Stomach (tissue), 8 donors: ENCODE measurements at regions not wholly inside any gene's neighbourhood (a gene's known extent, or its start where the extent isn't known, plus 50 kb on each side); places are given as distances from the start of the nearest gene placed in this dataset.

Source experiments
- DNase-seq, 2 donors: peaks; one replicate each; pipeline versions ENCODE4 v3.0.0 to v3.0.0-alpha.2; 2013 to 2019
- H3K27ac ChIP-seq, 5 donors: fragments of 200-600 bp in 4 of 5; sonication (generic) in 4 of 5; one replicate each; pipeline ENCODE4 v1.5.1; 2013 to 2019; ENCODE audit warnings: mild to moderate bottlenecking in 1 of 5, moderate library complexity in 1 of 5
- H3K27me3 ChIP-seq, 3 donors: fragments of 200-600 bp; sonication (generic); one replicate each; pipeline ENCODE4 v1.5.1; 2017 to 2019; ENCODE audit warnings: mixed run types in 1 of 3
- H3K36me3 ChIP-seq, 4 donors: fragments of 200-600 bp; sonication (generic); 1 replicate in 3 of 4; 2 replicates in 1 of 4; pipeline ENCODE4 v1.5.1; 2016 to 2019
- H3K4me1 ChIP-seq, 4 donors: fragments of 200-600 bp; sonication (generic); one replicate each; pipeline ENCODE4 v1.5.1; 2016 to 2019
- H3K4me3 ChIP-seq, 4 donors: fragments of 200-600 bp; sonication (generic) in 3 of 4; one replicate each; pipeline ENCODE4 v1.5.1; 2016 to 2019; ENCODE audit warnings: mild to moderate bottlenecking in 1 of 4
- H3K9me3 ChIP-seq, 4 donors: fragments of 200-600 bp; sonication (generic); one replicate each; pipeline ENCODE4 v1.5.1; 2016 to 2019
- CTCF ChIP-seq, 7 experiments: fragments of 450-650 bp in 4 of 7; fragments of 200-600 bp in 3 of 7; sonication (generic) in 3 of 7; IDR thresholded peaks; one replicate each; pipeline ENCODE4 v1.5.1; 2016 to 2019; ENCODE audit warnings: antibody characterized with exemption in 7 of 7, control low read depth in 2 of 7, mild to moderate bottlenecking in 1 of 7
- EP300 ChIP-seq: sonication (generic); formaldehyde crosslinking; IDR thresholded peaks from one replicate; pipeline ENCODE4 v1.6.1; 2017; ENCODE audit warnings: antibody characterized with exemption
- POLR2A ChIP-seq, 4 donors: fragments of 450-650 bp; IDR thresholded peaks; one replicate each; pipeline ENCODE4 v1.6.1; 2016; ENCODE audit warnings: antibody characterized with exemption in 4 of 4, control low read depth in 2 of 4, mild to moderate bottlenecking in 1 of 4, moderate library complexity in 1 of 4
- POLR2AphosphoS5 ChIP-seq, 3 donors: sonication (generic); formaldehyde crosslinking; IDR thresholded peaks; one replicate each; pipeline ENCODE4 v1.6.1; 2016; ENCODE audit warnings: antibody characterized with exemption in 3 of 3
- WGBS, 5 donors: extraction: QIAGEN DNeasy Blood & Tissue Kit in 3 of 5; methylation state at CpG; one replicate each; pipeline versions ENCODE4 v1.1.5 to v1.1.7; 2013 to 2018; 5-methylcytosine and 5-hydroxymethylcytosine counted together
- intact Hi-C: fragments of 100-400 bp; cut with DNase I; formaldehyde crosslinking; loops from one replicate; pipeline ENCODE4 v1.15.1; 2023; ENCODE audit warnings: low total_unique reads
- donor health status: healthy with polysubstance abuse.
- donor health status: Bipolar disorder and iron deficiency.
- donor health status: healthy.

DNA sequence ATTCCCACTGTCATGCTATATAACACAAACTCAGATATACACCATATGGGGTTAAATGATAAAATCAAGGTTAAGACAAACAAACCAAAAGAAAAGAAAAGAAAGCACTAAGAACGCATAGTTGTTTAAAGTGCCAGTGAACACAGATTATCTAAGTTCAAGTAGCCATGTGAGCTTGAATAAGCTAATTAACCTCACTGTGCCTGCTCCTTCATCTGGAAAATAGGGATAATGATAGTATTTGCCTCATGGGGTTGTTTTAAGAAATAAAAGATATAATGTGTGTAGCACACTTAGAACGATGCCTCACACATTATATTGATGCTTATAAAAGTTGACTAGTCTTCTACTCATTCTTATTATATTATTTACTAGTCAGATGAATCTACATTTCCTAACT lies 72.6 kb upstream of the IL12A start:
- TF ChIP-seq EP300 (no peak), POLR2A (IDR thresholded peaks at IDR 0.05) (no peak)

GRCh38 chr3:159917141-159917540 lies 71.5 kb upstream of the IL12A start:
- Histone ChIP-seq H3K27ac (no peak overlapping the region), H3K4me1 (no peaks in the 10 kb centered on the region), H3K27me3 (no peaks in the 10 kb centered on the region), H3K9me3 (no peaks in the 10 kb centered on the region), H3K36me3 (no peaks in the 10 kb centered on the region), H3K4me3 (no peak overlapping the region)
- intact Hi-C loops = no loop called here
- 68 to 78% (median 70%) methylated on average over 2 of the region's 2 CpGs for WGBS, 5 donors
- TF ChIP-seq EP300 = no peak
- TF ChIP-seq POLR2AphosphoS5 (IDR thresholded peaks at IDR 0.05) = no peak
- no peak for TF ChIP-seq CTCF (IDR thresholded peaks at IDR 0.05)
- no peak for TF ChIP-seq POLR2A (IDR thresholded peaks at IDR 0.05)
- no peak for DNase-seq

More for the DNA sequence above, 72.6 kb upstream of the IL12A start:
- no peaks in the 10 kb centered on the region for H3K9me3 ChIP-seq
- intact Hi-C loops = no loop called here
- WGBS, 5 donors = 42 to 67% (median 55%) methylated on average over 2 of the region's 2 CpGs
- H3K27ac ChIP-seq = no peak overlapping the region
- no peaks in the 10 kb centered on the region for H3K27me3 ChIP-seq
- no peak for DNase-seq
- H3K4me1 ChIP-seq = peaks cover 0 to 3% (median 0%) of the 10 kb centered on the region in 4 donors
- H3K4me3 ChIP-seq = no peak overlapping the region
- H3K36me3 ChIP-seq = no peaks in the 10 kb centered on the region

DNA sequence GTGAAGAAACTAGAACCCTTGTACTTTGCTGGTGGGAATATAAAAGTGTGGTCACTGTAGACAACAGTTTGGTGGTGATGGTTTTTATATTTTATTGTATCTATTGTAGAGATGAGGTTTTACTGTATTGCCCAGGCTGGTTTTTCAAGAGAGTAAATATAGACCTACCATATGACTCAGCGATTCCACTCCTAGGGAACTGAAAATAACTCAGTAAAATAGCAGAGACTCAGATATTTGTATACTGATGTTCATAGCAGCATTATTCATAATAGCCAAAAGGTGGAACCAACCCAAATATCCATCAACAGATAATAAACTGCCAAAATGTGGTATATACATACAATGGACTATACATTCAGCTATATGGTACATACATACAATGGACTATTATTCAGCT lies 68.8 kb upstream of the IL12A start:
- DNase-seq = no peak
- intact Hi-C loops = no loop called here
- WGBS, 5 donors = 70 to 88% (median 86%) methylated on average over 1 of the region's 1 CpG

GRCh38 chr3:159922193-159922840 lies 66.3 kb upstream of the IL12A start:
- Histone ChIP-seq H3K27ac (no peak overlapping the region), H3K27me3 (no peaks in the 10 kb centered on the region), H3K36me3 (no peaks in the 10 kb centered on the region), H3K4me1 (no peaks in the 10 kb centered on the region), H3K9me3 (no peaks in the 10 kb centered on the region), H3K4me3 (no peak overlapping the region)
- no peak for TF ChIP-seq POLR2A (IDR thresholded peaks at IDR 0.05)
- TF ChIP-seq POLR2AphosphoS5 (IDR thresholded peaks at IDR 0.05) = no peak
- no peak for TF ChIP-seq EP300
- no peak for TF ChIP-seq CTCF (IDR thresholded peaks at IDR 0.05)
- intact Hi-C loops = no loop called here
- 83 to 91% (median 84%) methylated on average over 4 of the region's 4 CpGs for WGBS, 5 donors
- no peak for DNase-seq

More for the DNA sequence above, 68.8 kb upstream of the IL12A start:
- no peaks in the 10 kb centered on the region for H3K9me3 ChIP-seq
- no peak for TF ChIP-seq CTCF (IDR thresholded peaks at IDR 0.05)
- TF ChIP-seq POLR2AphosphoS5 (IDR thresholded peaks at IDR 0.05) = no peak
- no peak for TF ChIP-seq POLR2A (IDR thresholded peaks at IDR 0.05)
- TF ChIP-seq EP300 = no peak
- no peaks in the 10 kb centered on the region for H3K36me3 ChIP-seq
- H3K4me3 ChIP-seq = no peak overlapping the region
- no peaks in the 10 kb centered on the region for H3K4me1 ChIP-seq
- no peak overlapping the region for H3K27ac ChIP-seq
- H3K27me3 ChIP-seq = no peaks in the 10 kb centered on the region

- 64 to 85% (median 78%) methylated on average over 4 of the region's 4 CpGs for WGBS, 5 donors
- intact Hi-C loops = no loop called here
- Histone ChIP-seq H3K27ac (no peak overlapping the region), H3K4me1 (no peaks in the 10 kb centered on the region), H3K27me3 (no peaks in the 10 kb centered on the region), H3K4me3 (no peak overlapping the region), H3K36me3 (no peaks in the 10 kb centered on the region), H3K9me3 (no peaks in the 10 kb centered on the region)
- TF ChIP-seq CTCF (IDR thresholded peaks at IDR 0.05) (no peak), POLR2AphosphoS5 (IDR thresholded peaks at IDR 0.05) (no peak), EP300 (no peak), POLR2A (IDR thresholded peaks at IDR 0.05) (no peak)
- no peak for DNase-seq
Measured at GRCh38 chr3:159922861-159923312, 65.7 kb upstream of the IL12A start.
